NCI-H1048 (cell line): ENCODE measurements at regions not wholly inside any gene's neighbourhood (a gene's known extent, or its start where the extent isn't known, plus 50 kb on each side); places are given as distances from the start of the nearest gene placed in this dataset.
A peak's percentile ranks its signal among the peaks of the same experiment; 100 is the strongest.
"Not testable (repeated sequence)": the region's sequence is repeated elsewhere in the genome, so short reads cannot be mapped to it uniquely, and the experiment has no call there.

ENCODE experiments used
- DNase-seq: peaks from one replicate; lab custom pipeline; 2025; lab: John Stamatoyannopoulos, UW

DNA sequence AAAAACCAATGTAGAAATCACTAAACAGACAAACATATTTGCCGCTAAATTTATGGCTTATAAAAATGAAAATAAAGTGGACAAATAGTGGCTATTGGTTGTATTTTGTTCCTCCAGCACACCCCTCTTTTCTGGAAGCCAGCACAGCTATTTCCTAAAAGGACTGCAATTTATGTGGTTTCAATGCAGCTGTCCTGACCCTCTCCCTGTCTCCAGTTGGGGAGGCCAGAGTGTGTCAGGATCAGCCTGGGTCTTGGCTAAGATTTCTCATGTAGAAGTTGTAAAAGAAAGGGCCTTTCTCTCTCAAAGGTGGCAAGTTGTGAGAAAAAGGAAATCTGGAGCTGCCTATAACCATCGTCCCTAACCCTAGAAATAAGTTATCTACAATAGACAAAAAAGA lies 165.6 kb downstream of the ALDH8A1 start:
- no peak for DNase-seq

DNA sequence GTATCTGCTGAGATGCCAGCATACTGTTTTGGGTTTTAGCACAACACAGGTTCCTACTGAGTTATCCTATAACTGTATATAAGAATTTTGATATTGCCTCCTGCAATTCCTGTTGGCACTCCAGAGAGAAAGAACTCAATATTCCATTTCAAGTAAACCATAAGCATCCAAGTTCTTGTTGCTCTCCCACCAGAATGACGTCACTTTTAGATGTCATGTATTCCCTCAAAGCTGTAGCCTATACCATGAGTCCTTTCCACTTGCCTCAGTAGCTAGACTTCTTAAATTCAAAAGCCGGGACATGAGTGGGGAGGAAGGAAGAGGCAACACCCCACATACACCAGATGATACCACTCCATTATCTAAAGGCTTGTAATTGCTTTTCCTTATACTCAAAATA lies 171.5 kb downstream of the ALDH8A1 start:
- no peak for DNase-seq

DNA sequence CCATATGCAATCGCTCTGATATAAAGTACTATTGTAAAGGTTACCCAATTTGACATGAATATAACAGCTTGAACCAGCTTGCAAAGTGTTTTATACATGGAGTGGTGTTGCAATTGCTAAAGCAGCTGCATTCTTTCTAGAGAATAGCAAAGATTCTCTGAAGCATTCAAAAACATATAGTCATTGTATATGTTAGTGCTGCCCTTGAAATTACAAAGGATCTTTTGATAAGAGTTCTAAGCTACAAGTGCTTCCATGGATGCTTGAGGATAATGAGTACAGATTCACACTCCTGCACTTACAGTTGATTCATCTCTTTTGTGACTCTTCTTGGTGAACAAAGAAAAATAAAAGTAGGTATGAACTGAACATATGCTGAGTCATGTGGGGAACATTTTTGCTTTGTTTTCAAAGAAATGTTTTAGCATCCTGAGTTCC lies 175.7 kb downstream of the ALDH8A1 start:
- no peak for DNase-seq

DNA sequence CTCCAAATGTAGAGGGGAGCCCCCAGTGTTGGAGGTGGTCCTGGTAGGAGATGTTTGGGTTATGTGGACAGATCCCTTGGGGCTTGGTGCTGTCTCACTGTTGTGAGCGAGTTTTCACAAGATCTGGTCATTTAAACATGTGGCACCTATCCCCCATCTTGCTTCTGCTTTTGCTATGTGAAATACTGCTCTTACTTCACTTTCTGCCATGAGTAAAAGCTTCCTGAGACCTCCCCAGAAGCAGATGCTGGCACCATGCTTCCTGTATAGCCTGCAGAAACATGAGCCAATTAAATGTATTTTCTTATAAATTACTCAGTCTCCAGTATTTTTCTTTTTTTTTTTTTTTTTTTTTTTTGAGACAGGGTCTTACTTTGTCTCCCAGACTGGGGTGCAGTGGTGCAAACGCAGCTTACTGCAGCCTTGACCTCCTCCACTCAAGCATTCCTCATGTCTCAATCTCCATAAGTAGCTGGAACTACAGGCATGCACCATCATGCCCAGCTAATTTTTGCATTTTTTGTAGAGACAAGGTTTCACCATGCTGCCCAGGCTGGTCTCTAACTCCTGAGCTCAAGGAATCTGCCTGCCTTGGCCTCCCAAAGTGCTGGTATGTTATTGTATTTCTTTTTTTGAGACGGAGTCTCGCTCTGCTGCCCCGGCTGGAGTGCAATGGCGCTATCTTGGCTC lies 177.1 kb downstream of the ALDH8A1 start:
- no peak for DNase-seq

DNA sequence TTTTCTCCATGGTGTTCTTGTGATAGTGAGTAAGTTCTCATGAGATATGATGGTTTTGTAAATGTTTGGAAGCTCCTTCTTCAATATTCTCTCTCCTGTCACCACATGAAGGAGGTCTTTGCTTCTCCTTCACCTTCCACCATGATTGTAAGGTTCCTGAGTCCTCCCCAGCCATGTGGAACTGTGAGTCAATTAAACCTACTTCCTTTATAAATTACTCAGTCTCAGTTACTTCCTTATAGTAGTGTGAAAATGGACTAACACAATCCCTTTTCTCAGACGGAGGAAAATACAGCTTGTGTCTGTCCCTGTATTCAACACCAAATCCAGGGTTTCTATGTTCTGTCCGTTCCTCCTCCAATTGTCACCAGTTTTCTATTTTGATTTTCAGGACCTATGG lies 181.0 kb downstream of the ALDH8A1 start:
- DNase-seq, result no peak

DNA sequence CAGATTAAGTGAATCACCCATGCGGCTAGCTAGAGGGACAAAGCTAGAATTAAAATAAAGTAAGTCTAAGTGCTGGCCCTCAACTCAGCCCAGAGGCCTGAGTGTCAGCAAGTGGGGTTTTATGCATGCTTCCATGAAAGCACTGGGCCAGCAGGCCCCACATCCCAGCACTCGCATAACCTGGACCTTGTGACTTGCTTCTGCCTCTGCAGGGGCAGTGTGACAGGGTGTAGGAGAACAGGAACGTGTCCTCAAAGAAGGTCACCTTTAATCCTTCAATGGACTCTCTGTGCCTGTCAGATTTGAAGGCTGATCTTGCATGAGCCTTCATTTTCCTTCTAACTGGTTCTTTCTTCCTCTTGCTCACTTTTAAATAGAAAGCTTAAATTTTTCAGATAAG lies 183.4 kb downstream of the ALDH8A1 start:
- no peak for DNase-seq

DNA sequence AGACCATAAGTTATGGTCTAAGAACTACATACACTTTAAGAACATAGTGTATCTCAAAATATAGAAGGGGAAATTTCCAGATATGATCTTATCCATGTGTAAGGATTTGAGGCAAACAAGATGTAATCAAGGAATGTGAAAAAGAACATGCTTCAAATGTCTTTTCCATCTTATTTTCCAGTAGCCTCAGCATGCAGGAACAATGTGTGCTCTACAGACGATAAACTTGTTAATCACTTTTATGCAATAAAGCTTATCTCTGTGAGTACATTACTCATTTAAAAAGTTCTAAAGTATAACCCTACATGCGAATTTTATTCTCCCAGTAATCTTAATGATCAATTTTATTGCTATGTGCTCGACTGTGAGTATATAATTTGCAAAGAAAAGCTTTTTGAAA lies 185.2 kb downstream of the ALDH8A1 start:
- no peak for DNase-seq

DNA sequence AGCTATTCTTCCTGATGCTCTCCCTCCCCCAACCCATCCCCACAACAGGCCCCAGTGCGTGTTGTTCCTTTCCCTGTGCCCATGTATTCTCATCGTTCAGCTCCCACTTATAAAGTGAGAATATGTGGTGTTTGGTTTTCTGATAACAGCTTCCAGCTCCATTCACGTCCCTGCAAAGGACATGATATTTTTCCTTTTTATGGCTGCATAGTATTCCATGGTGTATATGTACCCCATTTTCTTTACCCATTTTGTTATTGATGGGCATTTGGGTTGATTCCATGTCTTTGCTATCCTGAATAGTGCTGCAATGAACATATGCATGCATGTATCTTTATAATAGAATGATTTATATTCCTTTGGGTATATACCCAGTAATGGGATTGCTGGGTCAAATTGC lies 186.3 kb downstream of the ALDH8A1 start:
- DNase-seq, result not testable (repeated sequence)

DNA sequence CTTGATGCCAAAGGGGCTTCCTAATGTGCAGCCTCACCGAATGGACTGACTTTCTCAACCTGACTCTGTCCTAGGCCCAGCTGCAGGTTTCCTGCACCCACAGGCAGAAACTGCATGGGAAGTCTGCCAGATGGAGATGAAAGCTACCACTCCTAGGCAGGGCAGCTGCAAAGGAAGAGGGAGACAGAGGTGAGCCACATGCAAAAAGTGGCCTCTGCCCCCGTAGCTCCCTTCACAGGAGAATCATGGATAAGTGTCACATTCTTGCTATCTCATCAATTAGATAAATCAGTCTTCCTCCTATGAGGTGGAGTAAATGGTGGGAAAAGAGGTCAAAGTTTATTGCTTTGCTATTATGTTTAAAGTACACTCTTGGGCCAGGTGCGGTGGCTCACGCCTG lies 191.3 kb downstream of the ALDH8A1 start:
- no peak for DNase-seq

DNA sequence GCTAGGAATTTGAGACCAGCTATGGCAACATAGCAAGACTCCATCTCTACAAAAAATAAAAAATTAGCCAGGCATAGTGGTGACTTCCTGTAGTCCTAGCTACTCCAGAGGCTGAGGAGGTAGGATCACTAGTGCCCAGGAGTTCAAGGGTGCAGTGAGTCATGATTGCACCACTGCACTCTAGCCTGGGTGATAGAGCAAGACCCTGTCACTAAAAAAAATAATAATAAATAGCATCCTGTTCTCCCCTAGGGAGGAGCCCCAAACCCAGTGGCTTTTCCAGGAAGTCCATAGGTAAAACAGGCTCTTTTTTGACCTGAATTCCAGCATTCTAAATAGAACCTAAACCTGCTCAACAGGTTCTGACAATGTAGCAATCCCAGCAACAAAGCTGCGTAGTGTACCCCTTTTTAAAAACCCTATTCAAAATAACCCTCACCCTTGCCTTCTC lies 192.0 kb downstream of the ALDH8A1 start:
- peak; percentile 41 for DNase-seq

DNA sequence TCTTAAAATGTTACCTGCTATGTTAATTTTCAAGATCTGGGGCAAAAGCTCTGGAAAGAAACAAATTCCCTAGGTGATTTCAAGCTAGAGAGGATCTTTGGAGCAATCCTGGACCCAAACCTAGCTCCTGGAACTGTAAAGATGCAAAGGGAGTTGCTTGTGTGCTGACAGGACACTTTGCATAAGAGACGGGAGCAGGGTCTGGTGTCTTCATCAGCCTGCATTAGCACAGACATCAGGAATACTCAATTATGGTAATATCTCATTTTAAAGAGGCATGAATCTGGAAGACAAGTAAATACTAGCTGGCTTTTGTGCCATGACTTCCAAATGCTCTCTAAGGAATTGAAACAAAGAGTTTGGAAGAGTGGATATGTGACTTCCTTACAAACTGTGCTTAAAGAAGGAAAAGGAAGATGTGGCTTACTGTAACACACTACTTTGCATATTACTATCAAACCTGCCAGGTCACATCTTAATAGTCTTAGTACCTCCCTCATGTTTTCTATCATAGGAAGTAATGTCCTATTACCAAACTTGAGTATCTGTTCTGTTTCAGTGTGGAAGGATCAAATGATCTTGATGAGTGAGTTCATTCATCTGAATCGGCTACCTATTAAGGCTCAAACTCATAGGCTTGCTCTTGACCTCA lies 193.4 kb downstream of the ALDH8A1 start:
- DNase-seq, result no peak

DNA sequence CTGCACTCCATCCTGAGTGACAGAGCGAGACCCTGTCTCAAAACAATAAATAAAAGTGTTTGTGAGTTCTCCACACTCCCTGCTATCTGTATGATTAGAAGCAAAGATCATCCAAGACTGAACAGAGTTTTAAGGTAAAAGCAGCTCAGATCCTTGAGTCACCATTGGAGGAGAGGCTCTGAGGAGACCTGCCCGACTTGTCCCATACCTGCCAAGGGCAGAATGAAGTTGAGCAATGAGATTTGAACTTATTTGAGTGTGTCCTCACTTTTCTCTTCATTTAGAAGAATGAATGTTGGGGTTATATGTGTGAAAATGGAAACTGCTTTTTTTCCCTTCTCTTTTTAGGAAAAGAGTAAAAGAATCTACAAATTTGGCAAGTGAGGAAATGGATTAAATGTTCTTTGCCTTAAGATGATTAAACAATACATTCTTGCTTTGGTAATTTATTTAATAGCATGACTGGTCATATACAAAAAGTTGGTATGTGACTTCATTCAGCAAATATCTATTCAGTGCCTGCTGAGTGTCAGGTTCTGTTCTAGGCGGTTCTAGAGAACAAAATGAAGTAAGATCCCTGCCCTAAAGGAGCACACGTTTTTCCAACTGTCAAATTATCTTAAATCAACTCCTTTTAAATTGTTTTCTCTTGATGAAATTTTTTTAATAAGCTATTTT lies 195.7 kb downstream of the ALDH8A1 start:
- DNase-seq, result no peak

DNA sequence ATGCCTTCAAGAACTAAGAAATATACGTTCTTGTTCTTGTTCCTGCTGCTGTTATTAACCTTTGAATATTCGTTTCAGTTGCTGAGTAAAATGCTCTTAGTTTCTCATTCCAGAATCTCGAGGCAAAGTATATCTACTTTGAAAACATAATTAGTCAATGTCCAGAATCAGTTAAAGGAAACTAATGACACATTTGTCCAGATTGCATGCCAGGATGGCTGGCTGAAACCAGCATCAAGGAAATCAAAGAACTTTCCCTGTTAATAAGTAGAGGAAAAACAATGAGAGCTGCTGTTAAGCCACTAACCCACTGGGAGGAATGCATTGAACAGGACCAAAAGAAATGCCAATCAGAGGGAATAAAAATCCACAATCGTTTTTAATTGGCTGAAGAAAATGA lies 196.9 kb downstream of the ALDH8A1 start:
- no peak for DNase-seq

DNA sequence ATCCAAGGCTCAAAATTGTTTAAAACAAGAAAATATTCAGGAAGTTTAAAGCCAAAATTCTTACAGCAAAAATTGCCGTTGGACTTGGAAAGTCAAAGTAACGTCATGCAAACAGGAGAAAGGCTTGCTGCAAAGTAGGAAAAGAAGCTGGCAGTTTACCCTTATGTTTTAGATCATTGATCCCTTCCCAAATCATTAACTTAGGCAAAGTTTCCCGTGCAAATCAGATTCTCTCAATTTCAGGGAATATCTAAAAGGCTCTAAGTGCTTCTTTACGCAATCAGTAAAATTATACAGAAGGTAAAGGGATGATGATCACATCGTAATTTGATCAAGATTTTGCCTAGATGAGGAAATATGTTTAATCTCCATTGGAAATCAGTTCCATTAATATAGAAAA lies 197.5 kb downstream of the ALDH8A1 start:
- no peak for DNase-seq

DNA sequence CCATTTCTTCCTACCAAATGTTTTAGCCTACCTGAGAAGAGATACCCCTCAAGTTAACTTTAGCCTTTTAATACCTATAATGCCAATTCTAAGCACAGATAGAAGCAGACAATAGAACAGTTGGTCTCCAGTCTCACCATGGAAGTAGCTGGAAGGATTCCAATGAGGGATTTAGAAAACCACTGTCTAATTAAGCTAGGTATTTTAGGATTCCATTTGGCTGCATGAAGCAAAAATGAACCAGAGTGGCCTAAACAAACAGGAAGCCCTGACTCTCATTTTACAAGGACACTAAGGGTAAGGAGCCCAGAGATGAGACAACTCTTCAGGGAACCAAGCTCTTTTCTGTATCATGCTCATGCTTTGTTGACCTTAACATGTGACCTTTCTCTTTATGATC lies 199.2 kb downstream of the ALDH8A1 start:
- no peak for DNase-seq

DNA sequence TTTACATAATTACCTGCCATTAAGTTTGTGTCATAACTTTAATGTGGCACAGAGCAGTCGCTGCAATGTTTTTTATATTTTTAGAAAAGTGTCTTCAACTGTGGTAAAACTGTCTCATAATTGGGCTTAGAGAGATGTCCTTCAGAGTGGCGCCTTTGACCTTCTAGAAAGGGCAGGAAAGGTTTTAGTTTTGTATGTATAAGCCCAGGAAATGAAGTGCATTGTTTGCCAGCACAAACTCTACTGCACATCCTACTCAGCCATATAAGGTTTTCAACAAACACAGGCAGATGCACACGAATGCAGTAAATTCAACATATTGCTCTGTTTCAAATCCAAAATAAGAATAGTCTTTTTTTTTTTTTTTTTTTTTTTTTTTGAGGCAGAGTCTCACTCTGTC lies 201.4 kb downstream of the ALDH8A1 start:
- DNase-seq, result no peak

DNA sequence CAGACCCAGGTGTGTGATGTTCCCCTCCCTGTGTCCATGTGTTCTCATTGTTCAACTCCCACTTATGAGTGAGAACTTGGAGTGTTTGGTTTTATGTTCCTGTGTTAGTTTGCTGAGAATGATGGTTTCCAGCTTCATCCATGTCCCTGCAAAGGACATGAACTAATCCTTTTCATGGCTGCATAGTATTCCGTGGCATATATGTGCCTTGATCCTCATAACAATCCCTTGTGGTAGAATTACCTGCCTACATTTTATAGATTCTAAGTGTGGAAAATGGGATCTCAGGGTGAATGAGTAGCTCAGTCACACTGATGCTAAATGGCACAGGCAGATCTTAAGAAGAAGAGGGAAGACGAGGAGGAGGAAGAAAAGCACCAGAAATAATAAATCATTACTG lies 202.7 kb downstream of the ALDH8A1 start:
- not testable (repeated sequence) for DNase-seq

DNA sequence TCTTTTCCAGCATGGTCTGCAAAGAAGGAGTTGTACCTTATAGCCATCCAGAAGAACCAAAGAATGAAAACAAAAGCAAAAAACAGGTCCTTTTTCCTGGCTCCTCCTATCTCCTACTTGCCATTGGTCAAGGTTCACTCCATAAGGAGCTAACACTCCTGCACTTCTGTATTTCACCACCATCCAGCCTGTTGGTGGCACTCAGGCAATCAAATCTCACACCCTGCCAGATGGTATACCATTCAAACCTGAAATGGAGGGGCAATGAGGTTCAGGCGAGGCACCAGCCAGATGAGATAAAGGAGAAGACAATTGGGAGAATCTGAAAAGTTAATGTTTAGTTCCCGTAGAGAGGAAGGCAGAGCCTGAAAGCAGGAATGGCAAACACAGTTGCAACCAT lies 203.8 kb downstream of the ALDH8A1 start:
- no peak for DNase-seq

DNA sequence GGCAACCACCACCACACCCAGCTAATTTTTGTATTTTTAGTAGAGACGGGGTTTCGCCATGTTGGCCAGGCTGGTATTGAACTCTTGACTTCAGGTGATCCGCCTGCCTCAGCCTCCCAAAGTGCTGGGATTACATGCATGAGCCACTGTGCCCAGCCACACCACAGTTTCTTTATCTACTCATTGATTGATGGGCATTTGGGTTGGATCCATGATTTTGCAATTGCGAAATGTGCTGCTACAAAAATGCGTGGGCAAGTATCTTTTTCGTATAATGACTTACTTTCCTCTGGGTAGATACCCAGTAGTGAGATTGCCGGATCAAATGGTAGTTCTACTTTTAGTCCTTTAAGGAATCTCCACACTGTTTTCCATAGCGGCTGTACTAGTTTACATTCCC lies 204.7 kb downstream of the ALDH8A1 start:
- DNase-seq, result not testable (repeated sequence)

DNA sequence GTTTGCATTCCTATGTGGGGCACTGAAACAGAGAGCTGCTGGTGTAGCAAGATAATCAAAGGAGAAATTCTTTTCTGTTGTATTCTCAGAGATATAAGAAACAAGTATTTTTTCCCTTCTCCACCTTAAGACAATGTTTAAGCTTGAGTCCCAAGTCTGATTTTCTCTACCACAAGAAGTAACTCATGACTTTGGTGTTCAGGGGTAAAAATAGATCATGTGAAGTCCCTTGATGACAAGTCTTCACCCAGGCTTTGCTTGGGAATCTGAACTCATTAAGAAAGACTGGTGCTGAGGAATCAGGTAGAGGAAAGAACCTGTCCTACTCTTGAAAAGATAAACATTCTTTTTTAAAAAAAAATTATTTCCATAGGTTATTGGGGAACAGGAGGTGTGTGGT lies 205.6 kb downstream of the ALDH8A1 start:
- DNase-seq, result no peak

DNA sequence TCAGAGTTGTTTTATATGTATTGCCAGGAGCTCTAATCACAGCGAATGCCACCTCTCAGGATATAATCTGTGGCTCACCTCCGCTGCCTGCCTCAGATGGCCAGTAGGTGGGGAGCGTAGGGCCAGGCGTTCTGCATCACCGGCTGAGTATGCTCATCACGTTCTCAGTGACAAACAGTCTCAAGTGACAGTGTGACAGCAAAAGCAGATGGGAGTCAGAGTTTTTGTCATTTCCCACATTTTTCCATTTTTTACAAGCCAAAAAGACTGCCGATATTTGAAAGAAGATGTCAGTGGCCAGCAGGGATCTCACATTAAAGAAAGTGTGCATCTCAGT lies 208.7 kb downstream of the ALDH8A1 start:
- DNase-seq, result no peak

DNA sequence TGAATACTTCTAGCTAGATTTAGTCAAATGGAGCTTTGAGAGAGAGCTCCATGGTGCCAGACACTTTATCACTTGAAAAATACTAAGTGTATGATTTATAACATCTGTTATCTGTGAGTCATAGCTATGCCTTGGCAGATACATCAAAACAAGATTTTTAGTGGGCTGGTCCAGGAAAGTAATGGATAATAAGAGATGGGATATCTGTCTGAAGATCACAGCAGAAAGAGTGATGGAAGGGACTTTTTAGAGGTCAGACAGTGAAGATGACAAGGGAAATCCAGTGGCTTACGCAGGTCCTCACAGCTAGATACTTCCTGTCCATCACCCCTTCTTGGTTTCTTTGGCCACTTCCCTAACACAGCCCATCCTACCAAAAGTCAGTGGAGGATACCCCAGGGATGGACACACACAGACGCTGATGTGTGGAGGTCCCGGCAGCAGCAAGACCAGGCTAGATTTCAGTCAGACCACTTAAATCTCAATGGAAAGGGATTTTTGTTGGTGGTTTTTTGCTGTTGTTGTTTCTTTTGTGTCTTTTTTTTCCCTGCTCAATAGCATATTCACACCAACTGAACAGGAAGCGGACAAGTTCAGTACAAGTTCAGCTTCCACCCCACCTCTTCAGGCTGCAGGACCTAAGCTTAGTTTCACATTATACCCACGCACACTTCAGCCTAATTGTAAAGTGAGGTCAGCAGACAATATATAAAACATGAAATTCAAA lies 209.3 kb downstream of the ALDH8A1 start:
- DNase-seq, result no peak

DNA sequence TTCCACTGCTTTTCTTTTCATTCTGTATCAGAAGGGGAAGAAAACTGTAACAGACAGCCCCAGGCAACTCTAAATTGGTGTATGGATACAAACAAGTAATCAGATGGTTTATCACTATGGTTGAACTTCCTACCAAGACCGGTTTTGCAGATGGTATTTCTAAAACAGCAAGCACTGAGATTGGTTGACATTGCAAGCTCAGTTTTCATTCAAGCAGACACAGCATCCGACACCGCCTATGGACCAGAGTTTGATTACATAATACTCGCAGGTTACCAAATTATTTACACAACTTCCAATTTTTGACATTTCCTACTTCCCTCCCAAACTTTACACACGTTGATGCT lies 209.9 kb downstream of the ALDH8A1 start:
- DNase-seq, result no peak
